ENCODE measurements at regions not wholly inside any gene's neighbourhood (a gene's known extent, or its start where the extent isn't known, plus 50 kb on each side); places are given as distances from the start of the nearest gene placed in this dataset.
"Not testable (repeated sequence)": the region's sequence is repeated elsewhere in the genome, so short reads cannot be mapped to it uniquely, and the experiment has no call there.

GRCh38 chr3:28575746-28576613 lies 227.4 kb upstream of the AZI2 start:
- no peak for DNase-seq

DNA sequence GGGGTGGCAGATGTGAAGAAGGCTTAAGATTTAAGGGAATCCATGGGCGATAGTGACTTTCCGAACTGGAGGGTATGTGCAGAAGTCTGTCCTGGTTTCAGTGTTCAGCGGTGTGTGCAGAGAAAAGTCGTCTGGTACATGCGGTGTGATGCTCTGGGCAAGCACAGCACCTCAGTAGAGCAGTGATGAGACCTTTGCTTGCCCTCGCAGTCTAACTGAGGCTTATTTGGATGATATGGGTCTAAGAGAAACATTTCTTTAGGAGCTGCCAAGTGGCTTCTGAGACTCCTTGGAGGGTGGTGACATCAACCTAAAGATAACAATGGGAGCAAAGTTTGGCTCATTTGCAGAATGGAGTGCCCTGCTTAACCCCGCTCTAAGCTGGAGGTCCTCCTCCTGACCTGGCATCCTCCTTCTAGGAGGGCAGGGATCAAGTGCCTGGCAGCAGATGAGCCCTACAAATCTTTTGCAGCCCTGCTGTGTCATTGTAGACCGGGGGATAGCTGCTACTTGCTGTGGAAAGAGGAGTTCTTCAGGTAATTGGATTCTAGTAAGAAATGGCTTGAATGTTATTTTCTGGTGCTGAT lies 228.1 kb upstream of the AZI2 start:
- DNase-seq = no peak

DNA sequence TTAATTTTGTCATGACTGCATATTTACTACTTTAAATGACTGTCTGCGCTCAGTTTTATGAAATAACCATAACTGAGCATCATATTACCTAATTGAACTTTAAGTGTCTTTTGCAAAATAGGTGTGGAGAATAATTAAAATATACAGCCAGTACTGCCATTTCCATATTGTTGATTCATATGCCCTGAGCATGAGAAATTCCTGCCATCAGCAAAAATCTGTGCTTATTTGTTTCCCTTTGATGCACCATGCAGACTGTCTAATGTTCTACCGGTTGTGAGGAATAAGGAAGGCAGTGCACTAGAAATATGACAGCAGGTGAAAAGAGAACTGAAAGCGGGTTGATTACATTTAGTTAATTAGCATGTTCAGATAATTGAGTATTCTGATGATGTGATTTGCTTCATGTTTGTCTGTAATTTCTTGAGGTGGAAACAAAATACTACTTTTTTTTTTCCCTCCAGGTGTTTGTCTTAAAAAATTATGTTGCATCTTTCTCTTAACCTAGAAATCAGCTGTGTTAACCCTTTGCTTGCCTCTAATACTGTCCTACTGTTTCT lies 229.4 kb upstream of the AZI2 start:
- no peak for DNase-seq

- DNase-seq = no peak
Measured at GRCh38 chr3:28586325-28586724, 237.7 kb upstream of the AZI2 start.

DNA sequence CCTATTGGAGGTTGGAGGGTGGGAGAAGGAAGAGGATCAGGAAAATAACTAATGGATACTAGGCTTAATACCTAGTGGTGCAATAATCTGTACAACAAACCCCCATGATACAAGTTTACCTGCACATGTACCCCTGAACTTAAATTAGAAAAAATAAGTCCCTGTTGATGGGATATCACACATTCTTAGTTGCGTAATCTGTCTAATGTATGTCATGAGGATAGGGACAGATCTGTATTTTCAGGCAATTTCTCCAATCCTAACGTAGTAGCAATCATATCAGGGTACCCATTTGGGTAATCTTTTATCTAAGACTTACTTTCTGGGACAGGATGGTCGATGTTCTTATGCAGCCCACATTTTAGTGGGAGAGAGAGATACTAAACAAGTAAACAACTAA lies 239.1 kb upstream of the AZI2 start:
- DNase-seq = no peak

DNA sequence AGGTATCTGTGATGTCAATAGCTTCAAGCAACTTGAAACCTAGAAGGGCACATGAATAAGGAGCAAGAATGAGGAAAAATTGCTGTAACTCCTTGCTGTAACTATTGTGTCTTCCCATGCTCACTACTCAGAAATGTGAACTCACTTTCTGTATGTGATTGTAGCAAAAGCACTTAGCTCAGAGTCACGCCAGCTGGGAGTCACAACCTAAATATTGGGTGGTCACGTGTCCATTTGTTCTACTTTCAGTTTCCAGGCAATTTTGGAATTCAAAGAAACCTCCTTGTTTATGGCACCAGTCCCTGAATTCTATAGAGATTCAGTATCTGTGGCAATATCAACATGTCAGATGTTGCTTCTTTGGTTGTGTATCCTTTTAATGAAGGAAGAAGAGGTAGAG lies 241.6 kb upstream of the AZI2 start:
- DNase-seq = no peak

DNA sequence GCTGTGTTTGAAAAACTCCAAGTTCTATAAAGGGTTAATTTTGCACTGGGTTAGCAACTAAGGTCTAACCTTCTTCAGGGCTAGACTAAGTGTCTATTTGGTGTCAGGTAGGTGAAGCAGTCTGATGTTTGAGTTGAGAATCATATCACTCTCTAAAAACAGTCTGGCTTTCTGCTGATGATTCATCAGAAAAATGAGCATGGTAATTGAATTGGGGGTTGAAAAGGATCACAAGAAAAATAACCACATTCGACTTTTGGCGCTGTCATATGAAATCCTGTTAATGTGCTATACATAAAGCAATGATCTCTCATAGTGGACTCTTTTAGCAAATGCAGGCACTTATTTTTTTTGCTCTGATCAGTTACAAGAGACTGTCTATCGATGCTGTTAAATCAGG lies 242.2 kb upstream of the AZI2 start:
- no peak for DNase-seq

- no peak for DNase-seq
Measured at GRCh38 chr3:28595372-28595771, 246.7 kb upstream of the AZI2 start.

GRCh38 chr3:28597452-28597851 lies 248.8 kb upstream of the AZI2 start:
- DNase-seq = no peak

DNA sequence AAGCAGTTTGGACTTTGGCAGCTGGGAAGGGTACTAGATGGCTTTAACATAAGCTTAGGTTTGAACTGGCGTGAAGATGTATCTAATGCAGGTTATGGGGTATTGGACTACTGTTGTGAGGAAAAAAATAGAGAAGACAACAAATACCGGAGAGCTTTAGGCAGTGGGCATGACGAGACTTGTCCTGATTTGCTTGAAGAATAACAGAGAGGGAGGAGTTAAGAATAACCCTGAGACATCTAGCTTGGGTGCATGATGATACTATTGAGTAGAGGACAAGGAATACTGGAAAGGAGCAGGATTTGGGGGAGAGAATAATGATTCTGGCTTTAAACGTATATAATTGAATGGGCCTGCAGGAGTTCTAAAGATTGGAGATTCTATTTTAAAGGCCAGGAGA lies 249.5 kb upstream of the AZI2 start:
- DNase-seq = no peak

GRCh38 chr3:28601291-28601690 lies 252.7 kb upstream of the AZI2 start:
- no peak for DNase-seq

DNA sequence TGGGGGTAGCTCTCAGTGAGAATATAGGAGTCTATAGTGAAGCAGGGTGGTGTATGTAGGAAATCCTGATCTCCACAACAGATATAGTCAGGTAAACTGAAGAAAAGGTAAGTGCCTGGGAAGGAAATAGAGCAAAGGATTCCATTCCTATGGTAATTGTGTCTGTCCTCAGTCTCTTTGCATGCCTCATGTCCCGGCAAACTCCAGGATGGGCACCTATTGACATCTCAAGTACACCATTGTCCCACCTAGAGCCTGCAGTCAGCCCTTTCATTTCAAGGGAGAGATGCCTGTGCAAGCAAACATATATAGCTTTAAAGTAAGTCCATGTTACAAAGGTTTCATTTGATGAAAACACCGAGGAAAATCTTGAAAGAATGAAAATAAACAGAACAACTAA lies 257.7 kb upstream of the AZI2 start:
- no peak for DNase-seq

- DNase-seq = no peak
Measured at GRCh38 chr3:28612232-28612631, 263.6 kb upstream of the AZI2 start.

- DNase-seq = no peak
Measured at GRCh38 chr3:28613511-28614106, 265.0 kb upstream of the AZI2 start.

DNA sequence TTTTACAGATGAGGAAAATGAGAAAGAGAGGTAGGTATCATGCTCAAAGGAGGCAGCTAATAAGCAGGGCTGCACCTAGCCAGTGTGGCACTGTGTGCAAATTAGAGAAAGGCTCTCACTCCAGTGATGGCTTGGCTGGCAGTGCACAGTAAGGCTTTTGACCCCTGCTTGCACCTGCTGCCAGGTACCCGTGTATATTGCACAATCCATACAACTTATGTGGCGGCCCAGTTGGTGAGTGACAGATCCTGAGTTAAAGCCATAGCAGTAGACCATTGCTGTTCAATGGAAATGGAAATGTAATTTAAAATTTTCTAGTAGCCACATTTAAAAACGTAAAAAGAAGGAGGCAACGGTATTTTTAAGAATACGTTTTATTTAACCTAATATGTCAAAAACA lies 266.4 kb upstream of the AZI2 start:
- DNase-seq = no peak

DNA sequence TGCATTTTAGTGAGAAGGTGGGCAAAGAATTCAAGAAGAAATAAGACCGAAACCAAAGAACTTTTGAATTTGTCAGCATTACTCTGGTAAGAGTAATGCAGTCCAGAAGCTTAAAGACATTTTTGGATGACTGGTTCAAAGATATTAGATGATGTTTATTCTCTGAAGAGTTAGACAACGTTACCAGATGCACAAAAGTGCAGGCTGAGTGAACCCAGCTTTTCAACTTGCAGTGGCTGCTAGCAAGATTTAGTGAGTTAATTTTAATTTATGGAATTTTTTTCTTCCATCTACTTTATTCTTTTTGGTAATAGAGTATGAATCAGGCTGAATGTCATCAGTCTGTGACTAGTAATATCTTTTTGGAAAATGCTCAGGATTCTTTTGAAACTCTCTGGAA lies 267.3 kb upstream of the AZI2 start:
- no peak for DNase-seq

DNA sequence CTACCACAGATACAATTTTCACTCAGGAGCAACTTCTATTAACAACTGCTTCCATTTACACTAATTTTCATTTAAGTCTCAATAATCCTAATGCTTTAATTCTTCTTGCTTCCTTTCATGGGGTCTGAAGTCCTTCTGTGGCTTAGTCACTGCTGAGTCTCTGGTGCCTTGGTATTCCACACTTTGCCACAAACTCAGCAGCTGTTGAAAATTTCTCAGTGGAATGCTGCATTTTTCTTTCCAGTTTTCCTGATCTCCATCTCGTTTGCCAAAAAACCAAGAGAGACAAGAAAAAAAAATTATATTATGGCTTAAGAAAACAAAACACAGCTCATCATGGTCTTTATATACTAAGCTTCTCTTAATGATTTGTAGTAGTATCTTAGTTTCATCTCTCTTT lies 269.2 kb upstream of the AZI2 start:
- DNase-seq = no peak

- no peak for DNase-seq
Measured at GRCh38 chr3:28623106-28623505, 274.5 kb upstream of the AZI2 start.

DNA sequence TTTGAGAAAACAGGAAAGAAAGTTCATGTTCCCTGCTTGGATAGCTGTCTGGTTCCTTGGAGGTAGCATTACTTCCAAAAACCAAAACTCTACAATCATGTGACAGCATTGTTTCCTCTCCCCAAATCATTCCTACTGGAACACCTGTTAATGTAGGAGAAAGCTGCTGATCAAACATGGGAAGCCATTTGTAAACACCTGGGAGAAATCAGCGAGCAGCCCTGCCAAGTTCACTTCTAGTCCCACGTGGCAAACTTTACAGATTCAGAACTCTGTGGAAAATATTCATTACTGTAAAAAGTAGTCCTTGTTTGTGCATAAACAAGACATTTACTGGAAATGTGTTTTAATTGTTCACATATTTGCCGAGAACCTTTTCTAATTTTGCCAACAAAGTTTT lies 275.5 kb upstream of the AZI2 start:
- DNase-seq = no peak

DNA sequence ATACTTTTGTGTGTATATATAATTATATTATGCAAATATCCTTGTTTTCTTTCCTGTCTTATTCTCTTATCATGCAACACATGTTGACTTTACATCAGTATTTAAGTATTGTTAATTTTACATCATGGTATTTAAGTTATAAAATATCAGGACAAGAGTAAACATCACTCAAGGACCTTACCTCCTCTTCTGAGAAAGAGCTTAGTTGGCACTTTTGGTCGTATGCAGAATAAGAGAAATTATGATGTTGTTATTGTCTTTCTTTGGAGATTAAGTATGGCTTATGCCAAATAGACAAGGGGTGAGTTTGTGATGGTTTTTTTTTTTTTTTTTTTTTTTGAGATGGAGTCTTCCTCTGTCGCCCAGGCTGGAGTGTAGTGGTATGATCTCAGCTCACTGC lies 279.2 kb upstream of the AZI2 start:
- DNase-seq = not testable (repeated sequence)

GRCh38 chr3:28634019-28634418 lies 285.4 kb upstream of the AZI2 start:
- DNase-seq = no peak

- no peak for DNase-seq
Measured at GRCh38 chr3:28637742-28638141, 289.1 kb upstream of the AZI2 start.

DNA sequence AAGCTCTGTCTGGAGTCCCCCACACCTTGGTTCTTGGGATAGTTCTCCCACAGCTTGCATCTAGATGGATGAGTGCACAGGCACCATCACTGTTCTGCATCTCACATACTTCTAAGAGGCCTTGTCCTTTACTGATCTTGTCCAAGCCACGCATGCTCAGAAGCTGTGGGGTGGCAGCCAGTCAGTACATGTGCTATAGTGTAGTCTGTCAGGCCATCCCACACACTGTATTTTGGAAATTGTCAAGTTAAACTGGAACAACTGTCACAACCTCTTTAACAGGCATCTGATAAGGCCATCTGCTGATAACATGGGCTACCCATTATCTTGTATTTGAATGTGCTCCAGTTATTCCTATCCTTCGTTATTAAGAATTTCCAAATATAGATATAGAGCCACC lies 296.5 kb upstream of the AZI2 start:
- DNase-seq = no peak

DNA sequence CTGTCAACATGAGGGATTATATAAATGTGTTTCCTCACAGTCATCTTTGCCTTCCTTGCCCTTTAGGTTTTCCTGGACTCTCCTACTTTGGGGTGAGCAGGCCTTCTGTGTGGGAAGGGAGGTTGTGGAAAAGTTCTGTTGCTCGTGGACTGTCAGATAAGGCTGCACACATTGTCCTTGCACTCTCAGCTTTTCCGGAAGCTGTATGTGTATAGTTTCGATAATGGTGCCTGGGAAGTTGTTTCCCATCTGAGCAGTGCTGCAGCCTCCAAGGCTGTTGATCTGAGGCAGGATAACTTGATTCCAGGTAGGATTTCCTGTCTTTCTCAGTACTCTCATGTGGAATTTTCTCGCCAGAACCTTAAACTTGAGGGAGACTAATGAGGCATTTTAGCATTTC lies 297.8 kb upstream of the AZI2 start:
- no peak for DNase-seq

Data from GF-D8 (cell line).